K562 (cell line): ENCODE measurements at regions not wholly inside any gene's neighbourhood (a gene's known extent, or its start where the extent isn't known, plus 50 kb on each side); places are given as distances from the start of the nearest gene placed in this dataset.

Source experiments
- ATAC-seq: fragments of 200-7000 bp; cut with Tn5 transposase; 3 replicates; pipeline ENCODE4 v1.9.1; 2020; ENCODE audit warnings: moderate library complexity
- BruUV-seq: library from RNA; stranded (reverse); fragments of 400-500 nt; replicated peaks from 2 replicates; lab custom pipeline; 2021; lab: Mats Ljungman, UMichigan
- CTCF ChIA-PET: fragments of 300-600 bp; formaldehyde crosslinking; extraction: SDS; loops from one replicate; lab custom pipeline; 2021; ENCODE audit warnings: low intra/inter-chr PET ratio; lab: Yijun Ruan, JAX
- POLR2A ChIA-PET: fragments of 300-600, 350-650 bp; sonication (Branson Sonifier 250); formaldehyde crosslinking; extraction: SDS; loops from one replicate; lab custom pipeline; 2021; ENCODE audit warnings: antibody characterized with exemption, inconsistent platforms; lab: Yijun Ruan, JAX
- DNase-seq, 4 experiments: peaks; one replicate each; pipeline versions ENCODE4 v3.0.0 to v3.0.0-alpha.2; 2011 to 2018; ENCODE audit warnings: low spot score in 3 of 4, mixed read lengths in 3 of 4; ENCODE audit errors: extremely low read depth in 1 of 4
- FAIRE-seq: peaks from 2 replicates; lab custom pipeline; 2011; peaks lifted over from hg19 to GRCh38; lab: Jason Lieb, UNC
- H2AFZ ChIP-seq: 2 replicates; pipeline ENCODE4 v1.6.0; 2011; ENCODE audit warnings: low read depth, low read length, control low read depth, inconsistent platforms
- H3K27ac ChIP-seq: fragments of 200-600 bp; 3 replicates; pipeline ENCODE4 v1.8.0; 2011; ENCODE audit warnings: low read depth, mild to moderate bottlenecking, control low read depth, inconsistent platforms, low read length, moderate library complexity, mixed read lengths; ENCODE audit errors: extremely low read depth
- H3K27me3 ChIP-seq, 2 experiments: fragments of 300-600 bp in 1 of 2; 2 replicates in 1 of 2; 3 replicates in 1 of 2; pipeline versions ENCODE4 v1.6.0 to v1.8.0; 2011; ENCODE audit warnings: inconsistent platforms in 2 of 2, low read length in 2 of 2, mild to moderate bottlenecking in 1 of 2, mixed read lengths in 1 of 2, moderate library complexity in 1 of 2; ENCODE audit not compliant: control insufficient read depth in 2 of 2, insufficient read depth in 2 of 2
- H3K36me3 ChIP-seq: fragments of 300-600 bp; 3 replicates; pipeline ENCODE4 v1.8.0; 2011; ENCODE audit warnings: mild to moderate bottlenecking, low read length, inconsistent platforms; ENCODE audit not compliant: control insufficient read depth, insufficient read depth
- H3K4me1 ChIP-seq, 2 experiments: fragments of 200-600 bp in 1 of 2; replicated peaks in 1 of 2; 2 replicates in 1 of 2; 3 replicates in 1 of 2; pipeline versions ENCODE4 v1.5.1 to v1.8.0; 2011; ENCODE audit warnings: inconsistent platforms in 2 of 2, low read length in 2 of 2, mild to moderate bottlenecking in 1 of 2, mixed read lengths in 1 of 2, moderate library complexity in 1 of 2; ENCODE audit not compliant: control insufficient read depth in 2 of 2, insufficient read depth in 2 of 2
- H3K4me2 ChIP-seq: 2 replicates; pipeline ENCODE4 v1.6.1; 2011; ENCODE audit warnings: low read length, control low read depth, inconsistent platforms, mixed read lengths; ENCODE audit not compliant: insufficient read depth
- H3K4me3 ChIP-seq: fragments of 200-600 bp; sonication (generic), shearing (Covaris generic); 2 replicates; pipeline ENCODE4 v1.5.1; 2016; ENCODE audit warnings: control low read depth, inconsistent platforms
- H3K79me2 ChIP-seq: fragments of 200-600 bp; 3 replicates; pipeline ENCODE4 v1.8.0; 2011; ENCODE audit warnings: low read length, inconsistent platforms; ENCODE audit not compliant: control insufficient read depth, insufficient read depth
- H3K9ac ChIP-seq, 2 experiments: 2 replicates each; pipeline versions ENCODE4 v1.6.0 to v1.6.1; 2011; ENCODE audit warnings: low read depth in 2 of 2, low read length in 2 of 2, control low read depth in 1 of 2, inconsistent platforms in 1 of 2, mild to moderate bottlenecking in 1 of 2, mixed read lengths in 1 of 2; ENCODE audit not compliant: insufficient read depth in 1 of 2
- H3K9me1 ChIP-seq: one replicate; pipeline ENCODE4 v1.6.0; 2011; ENCODE audit warnings: inconsistent platforms, mild to moderate bottlenecking, low read length, moderate library complexity; ENCODE audit not compliant: control insufficient read depth, insufficient read depth
- H3K9me3 ChIP-seq: replicated peaks from 2 replicates; pipeline ENCODE4 v1.5.1; 2011; ENCODE audit warnings: low read depth, low read length, inconsistent platforms; ENCODE audit not compliant: control insufficient read depth, insufficient read depth
- H4K20me1 ChIP-seq: replicated peaks from 2 replicates; pipeline ENCODE4 v1.6.1; 2011; ENCODE audit warnings: low read length, inconsistent platforms, mixed read lengths; ENCODE audit not compliant: control insufficient read depth, insufficient read depth
- KDM1A ChIP-seq, 2 experiments: fragments of 450-650 bp; IDR thresholded peaks; 2 replicates each; pipeline ENCODE4 v1.6.1; 2016; ENCODE audit warnings: mild to moderate bottlenecking in 2 of 2
- NR4A1 ChIP-seq, 2 experiments: fragments of 250-450 bp in 1 of 2; fragments of 450-650 bp in 1 of 2; sonication (Bioruptor Pico) in 1 of 2; IDR thresholded peaks; 2 replicates each; pipeline versions ENCODE4 v1.4.0 to v1.6.1; 2016 to 2020; ENCODE audit warnings: mild to moderate bottlenecking in 2 of 2, missing compliant biosample characterization in 1 of 2, missing genetic modification characterization in 1 of 2, moderate library complexity in 1 of 2
- POLR3A ChIP-seq: IDR thresholded peaks from 2 replicates; pipeline ENCODE4 v1.6.1; 2011; ENCODE audit warnings: borderline replicate concordance, mild to moderate bottlenecking, moderate library complexity; ENCODE audit not compliant: insufficient read length, insufficient read depth; ENCODE audit errors: extremely low read depth
- RHOXF2B ChIP-seq: fragments of 250-450 bp; sonication (Bioruptor Pico); conservative IDR thresholded peaks from 2 replicates; pipeline ENCODE4 v1.5.1; 2021
- XRCC3 ChIP-seq: fragments of 450-650 bp; IDR thresholded peaks from 2 replicates; pipeline ENCODE4 v1.6.1; 2017; ENCODE audit warnings: mild to moderate bottlenecking, moderate library complexity
- ZC3H4 ChIP-seq: sonication (generic); formaldehyde crosslinking; IDR thresholded peaks from 2 replicates; pipeline ENCODE4 v1.9.0; 2021; ENCODE audit warnings: missing genetic modification reagents, borderline replicate concordance
- ZNF436 ChIP-seq: fragments of 250-450, 450-650 bp; sonication (Bioruptor Pico); formaldehyde crosslinking; IDR thresholded peaks from 2 replicates; pipeline ENCODE4 v1.7.0; 2020; ENCODE audit warnings: mild to moderate bottlenecking
- WGBS: fragments of 100-300 bp; shearing (Covaris generic); methylation state at CpG from one replicate; pipeline ENCODE4 v1.1.6; 2016; ENCODE audit warnings: low coverage, mixed read lengths; ENCODE audit not compliant: insufficient coverage; ENCODE audit errors: missing lambda C conversion rate; 5-methylcytosine and 5-hydroxymethylcytosine counted together
- in situ Hi-C: fragments of 300-500 bp; cut with MboI; formaldehyde crosslinking; loops from 4 replicates; pipeline ENCODE4 v1.15.0; 2018; ENCODE audit warnings: inconsistent platforms, mixed read lengths
- intact Hi-C: fragments of 100-400 bp; cut with micrococcal nuclease; formaldehyde crosslinking; loops from 2 replicates; pipeline ENCODE4 v1.14.2; 2022
- TF ChIP-seq, protein P1 (sequence below): fragments of 200-600 bp; sonication (generic); IDR thresholded peaks from one replicate; pipeline ENCODE4 v1.6.1; 2012; ENCODE audit warnings: mild to moderate bottlenecking, low read depth, low read length, inconsistent platforms
- TF ChIP-seq, protein P2 (sequence below): fragments of 450-650 bp; formaldehyde crosslinking; IDR thresholded peaks from 2 replicates; pipeline ENCODE4 v1.4.0; 2020; ENCODE audit warnings: mild to moderate bottlenecking, moderate library complexity

DNA sequence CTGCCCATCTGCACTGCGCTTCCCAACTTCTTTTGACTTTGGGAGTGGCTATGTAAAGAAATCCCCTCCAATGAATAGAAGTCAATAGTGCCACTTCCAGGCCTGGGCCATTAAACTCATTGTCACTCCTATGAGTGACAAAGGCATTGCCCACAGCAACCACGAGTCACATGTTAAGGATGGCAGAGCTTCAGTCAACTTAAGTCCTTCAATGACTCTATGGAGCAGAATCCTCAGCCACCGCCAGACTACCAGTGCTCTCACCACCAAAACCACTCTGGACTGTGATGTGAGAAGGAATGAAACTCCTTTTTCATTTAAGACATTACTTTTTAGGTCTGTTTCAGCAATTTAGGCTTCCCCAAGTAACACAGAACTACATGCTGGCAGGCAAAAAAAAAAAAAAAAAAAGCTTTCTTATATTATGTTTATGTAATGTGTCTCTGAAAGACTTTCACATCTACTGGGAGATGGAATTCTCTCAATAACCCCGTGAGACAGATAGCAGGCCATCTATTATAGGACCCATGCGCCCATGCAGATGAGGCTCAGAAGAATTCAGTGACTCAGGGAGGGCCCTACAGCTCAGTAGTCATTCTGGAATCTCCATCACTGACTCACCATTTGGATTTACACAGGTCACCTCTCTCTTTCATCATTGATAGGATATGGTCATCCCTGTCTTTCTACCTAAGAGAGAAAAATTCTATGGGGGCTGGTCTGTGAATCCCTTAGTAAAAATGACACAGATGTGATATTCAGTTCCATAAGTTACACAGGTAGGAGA is 180.5 kb downstream of the CEMIP2 start:
- Histone ChIP-seq H3K36me3 (no peaks in the 10 kb centered on the region), H3K27me3 (0 out of 5 replicates have a peak, but pooled peaks cover 0 to 5% of the 10 kb centered on the region in 2 experiments), H3K9me1 (no peaks in the 10 kb centered on the region), H3K4me3 (no peak overlapping the region), H3K9ac (no peak overlapping the region), H3K4me1 (no peaks in the 10 kb centered on the region), H4K20me1 (no peaks in the 10 kb centered on the region), H3K27ac (no peak overlapping the region), H3K4me2 (no peak overlapping the region), H3K9me3 (no peaks in the 10 kb centered on the region), H2AFZ (no peak overlapping the region), H3K79me2 (no peaks in the 10 kb centered on the region)
- BruUV-seq, result no TSS peak
- FAIRE-seq, result no peak
- POLR2A ChIA-PET, result no interaction called here
- in situ Hi-C loops, result no loop called here
- 8% methylated on average over 5 of the region's 5 CpGs for WGBS
- CTCF ChIA-PET, result interaction anchor here (0.6 kb wide), 1 partner anchor 17 kb away, joined by 3 read pairs; no protein-coding TSS in a partner anchor
- intact Hi-C loops, result no loop called here
- DNase-seq, result no peak
- no peak for ATAC-seq
- TF ChIP-seq, protein P1, sequence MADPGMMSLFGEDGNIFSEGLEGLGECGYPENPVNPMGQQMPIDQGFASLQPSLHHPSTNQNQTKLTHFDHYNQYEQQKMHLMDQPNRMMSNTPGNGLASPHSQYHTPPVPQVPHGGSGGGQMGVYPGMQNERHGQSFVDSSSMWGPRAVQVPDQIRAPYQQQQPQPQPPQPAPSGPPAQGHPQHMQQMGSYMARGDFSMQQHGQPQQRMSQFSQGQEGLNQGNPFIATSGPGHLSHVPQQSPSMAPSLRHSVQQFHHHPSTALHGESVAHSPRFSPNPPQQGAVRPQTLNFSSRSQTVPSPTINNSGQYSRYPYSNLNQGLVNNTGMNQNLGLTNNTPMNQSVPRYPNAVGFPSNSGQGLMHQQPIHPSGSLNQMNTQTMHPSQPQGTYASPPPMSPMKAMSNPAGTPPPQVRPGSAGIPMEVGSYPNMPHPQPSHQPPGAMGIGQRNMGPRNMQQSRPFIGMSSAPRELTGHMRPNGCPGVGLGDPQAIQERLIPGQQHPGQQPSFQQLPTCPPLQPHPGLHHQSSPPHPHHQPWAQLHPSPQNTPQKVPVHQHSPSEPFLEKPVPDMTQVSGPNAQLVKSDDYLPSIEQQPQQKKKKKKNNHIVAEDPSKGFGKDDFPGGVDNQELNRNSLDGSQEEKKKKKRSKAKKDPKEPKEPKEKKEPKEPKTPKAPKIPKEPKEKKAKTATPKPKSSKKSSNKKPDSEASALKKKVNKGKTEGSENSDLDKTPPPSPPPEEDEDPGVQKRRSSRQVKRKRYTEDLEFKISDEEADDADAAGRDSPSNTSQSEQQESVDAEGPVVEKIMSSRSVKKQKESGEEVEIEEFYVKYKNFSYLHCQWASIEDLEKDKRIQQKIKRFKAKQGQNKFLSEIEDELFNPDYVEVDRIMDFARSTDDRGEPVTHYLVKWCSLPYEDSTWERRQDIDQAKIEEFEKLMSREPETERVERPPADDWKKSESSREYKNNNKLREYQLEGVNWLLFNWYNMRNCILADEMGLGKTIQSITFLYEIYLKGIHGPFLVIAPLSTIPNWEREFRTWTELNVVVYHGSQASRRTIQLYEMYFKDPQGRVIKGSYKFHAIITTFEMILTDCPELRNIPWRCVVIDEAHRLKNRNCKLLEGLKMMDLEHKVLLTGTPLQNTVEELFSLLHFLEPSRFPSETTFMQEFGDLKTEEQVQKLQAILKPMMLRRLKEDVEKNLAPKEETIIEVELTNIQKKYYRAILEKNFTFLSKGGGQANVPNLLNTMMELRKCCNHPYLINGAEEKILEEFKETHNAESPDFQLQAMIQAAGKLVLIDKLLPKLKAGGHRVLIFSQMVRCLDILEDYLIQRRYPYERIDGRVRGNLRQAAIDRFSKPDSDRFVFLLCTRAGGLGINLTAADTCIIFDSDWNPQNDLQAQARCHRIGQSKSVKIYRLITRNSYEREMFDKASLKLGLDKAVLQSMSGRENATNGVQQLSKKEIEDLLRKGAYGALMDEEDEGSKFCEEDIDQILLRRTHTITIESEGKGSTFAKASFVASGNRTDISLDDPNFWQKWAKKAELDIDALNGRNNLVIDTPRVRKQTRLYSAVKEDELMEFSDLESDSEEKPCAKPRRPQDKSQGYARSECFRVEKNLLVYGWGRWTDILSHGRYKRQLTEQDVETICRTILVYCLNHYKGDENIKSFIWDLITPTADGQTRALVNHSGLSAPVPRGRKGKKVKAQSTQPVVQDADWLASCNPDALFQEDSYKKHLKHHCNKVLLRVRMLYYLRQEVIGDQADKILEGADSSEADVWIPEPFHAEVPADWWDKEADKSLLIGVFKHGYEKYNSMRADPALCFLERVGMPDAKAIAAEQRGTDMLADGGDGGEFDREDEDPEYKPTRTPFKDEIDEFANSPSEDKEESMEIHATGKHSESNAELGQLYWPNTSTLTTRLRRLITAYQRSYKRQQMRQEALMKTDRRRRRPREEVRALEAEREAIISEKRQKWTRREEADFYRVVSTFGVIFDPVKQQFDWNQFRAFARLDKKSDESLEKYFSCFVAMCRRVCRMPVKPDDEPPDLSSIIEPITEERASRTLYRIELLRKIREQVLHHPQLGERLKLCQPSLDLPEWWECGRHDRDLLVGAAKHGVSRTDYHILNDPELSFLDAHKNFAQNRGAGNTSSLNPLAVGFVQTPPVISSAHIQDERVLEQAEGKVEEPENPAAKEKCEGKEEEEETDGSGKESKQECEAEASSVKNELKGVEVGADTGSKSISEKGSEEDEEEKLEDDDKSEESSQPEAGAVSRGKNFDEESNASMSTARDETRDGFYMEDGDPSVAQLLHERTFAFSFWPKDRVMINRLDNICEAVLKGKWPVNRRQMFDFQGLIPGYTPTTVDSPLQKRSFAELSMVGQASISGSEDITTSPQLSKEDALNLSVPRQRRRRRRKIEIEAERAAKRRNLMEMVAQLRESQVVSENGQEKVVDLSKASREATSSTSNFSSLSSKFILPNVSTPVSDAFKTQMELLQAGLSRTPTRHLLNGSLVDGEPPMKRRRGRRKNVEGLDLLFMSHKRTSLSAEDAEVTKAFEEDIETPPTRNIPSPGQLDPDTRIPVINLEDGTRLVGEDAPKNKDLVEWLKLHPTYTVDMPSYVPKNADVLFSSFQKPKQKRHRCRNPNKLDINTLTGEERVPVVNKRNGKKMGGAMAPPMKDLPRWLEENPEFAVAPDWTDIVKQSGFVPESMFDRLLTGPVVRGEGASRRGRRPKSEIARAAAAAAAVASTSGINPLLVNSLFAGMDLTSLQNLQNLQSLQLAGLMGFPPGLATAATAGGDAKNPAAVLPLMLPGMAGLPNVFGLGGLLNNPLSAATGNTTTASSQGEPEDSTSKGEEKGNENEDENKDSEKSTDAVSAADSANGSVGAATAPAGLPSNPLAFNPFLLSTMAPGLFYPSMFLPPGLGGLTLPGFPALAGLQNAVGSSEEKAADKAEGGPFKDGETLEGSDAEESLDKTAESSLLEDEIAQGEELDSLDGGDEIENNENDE, result no peak
- TF ChIP-seq RHOXF2B (CRISPR knock-in tag) (no peak), XRCC3 (no peak), KDM1A (IDR thresholded peaks at IDR 0.05) (no peak), NR4A1 (CRISPR knock-in tag; IDR thresholded peaks at IDR 0.05) (no peak), NR4A1 (tag; IDR thresholded peaks at IDR 0.05) (no peak), ZNF436 (CRISPR knock-in tag) (no peak), ZC3H4 (CRISPR knock-in tag) (no peak), POLR3A (no peak)
- TF ChIP-seq, protein P2, sequence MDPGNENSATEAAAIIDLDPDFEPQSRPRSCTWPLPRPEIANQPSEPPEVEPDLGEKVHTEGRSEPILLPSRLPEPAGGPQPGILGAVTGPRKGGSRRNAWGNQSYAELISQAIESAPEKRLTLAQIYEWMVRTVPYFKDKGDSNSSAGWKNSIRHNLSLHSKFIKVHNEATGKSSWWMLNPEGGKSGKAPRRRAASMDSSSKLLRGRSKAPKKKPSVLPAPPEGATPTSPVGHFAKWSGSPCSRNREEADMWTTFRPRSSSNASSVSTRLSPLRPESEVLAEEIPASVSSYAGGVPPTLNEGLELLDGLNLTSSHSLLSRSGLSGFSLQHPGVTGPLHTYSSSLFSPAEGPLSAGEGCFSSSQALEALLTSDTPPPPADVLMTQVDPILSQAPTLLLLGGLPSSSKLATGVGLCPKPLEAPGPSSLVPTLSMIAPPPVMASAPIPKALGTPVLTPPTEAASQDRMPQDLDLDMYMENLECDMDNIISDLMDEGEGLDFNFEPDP (CRISPR knock-in tag), result no peak
